ENCODE measurements at regions not wholly inside any gene's neighbourhood (a gene's known extent, or its start where the extent isn't known, plus 50 kb on each side); places are given as distances from the start of the nearest gene placed in this dataset.

DNA sequence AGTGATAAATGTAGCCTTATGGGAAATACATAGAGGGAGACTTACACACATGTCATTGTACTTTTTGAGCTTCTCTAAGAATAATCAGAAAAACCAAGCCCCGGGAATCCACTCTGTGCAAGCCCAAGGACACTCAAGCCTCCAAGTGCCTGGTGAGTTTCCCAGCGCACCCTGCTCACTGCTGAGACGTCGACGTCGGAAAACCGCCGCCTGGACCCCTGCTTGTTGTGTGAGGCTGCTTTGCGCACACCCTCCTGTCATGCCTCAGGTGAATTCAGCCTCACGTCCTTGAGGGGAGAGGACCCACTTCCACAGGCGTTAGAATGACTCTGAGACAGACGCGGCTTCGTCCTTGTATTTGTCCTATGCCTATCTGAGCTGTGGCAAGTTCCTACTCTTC is 368.4 kb upstream of the AKR1E2 start:
- Histone ChIP-seq H3K4me1 (replicated peaks in 1 of 2; ENCODE audit: control insufficient read depth in 2 of 2, insufficient read depth in 2 of 2, low read length in 2 of 2) (no peaks in the 10 kb centered on the region), H3K27me3 (ENCODE audit: control insufficient read depth in 2 of 2, insufficient read depth in 2 of 2, low read length in 2 of 2) (peaks cover 8 to 9% of the 10 kb centered on the region in 2 experiments; a peak in 3 of 5 replicates), H3K4me3 (no peak overlapping the region), H3K79me2 (ENCODE audit: control insufficient read depth, insufficient read depth, low read length) (no peaks in the 10 kb centered on the region), H3K9ac (ENCODE audit: insufficient read depth in 1 of 2, low read depth in 2 of 2, low read length in 2 of 2) (no peak overlapping the region), H3K9me1 (ENCODE audit: control insufficient read depth, insufficient read depth, low read length) (no peaks in the 10 kb centered on the region), H3K27ac (ENCODE audit: extremely low read depth, low read depth, low read length) (no peak overlapping the region), H3K4me2 (ENCODE audit: insufficient read depth, low read length) (no peak overlapping the region), H3K36me3 (ENCODE audit: control insufficient read depth, insufficient read depth, low read length) (no peaks in the 10 kb centered on the region), H3K9me3 (replicated peaks; ENCODE audit: control insufficient read depth, insufficient read depth, low read depth, low read length) (no peaks in the 10 kb centered on the region), H2AFZ (ENCODE audit: low read depth, low read length) (no peak overlapping the region), H4K20me1 (replicated peaks; ENCODE audit: control insufficient read depth, insufficient read depth, low read length) (no peaks in the 10 kb centered on the region; the same call in 1 of the 2 replicates)
- FAIRE-seq = no peak
- CTCF ChIA-PET (ENCODE audit: low intra/inter-chr PET ratio) = no interaction called here
- TF ChIP-seq, protein P1, sequence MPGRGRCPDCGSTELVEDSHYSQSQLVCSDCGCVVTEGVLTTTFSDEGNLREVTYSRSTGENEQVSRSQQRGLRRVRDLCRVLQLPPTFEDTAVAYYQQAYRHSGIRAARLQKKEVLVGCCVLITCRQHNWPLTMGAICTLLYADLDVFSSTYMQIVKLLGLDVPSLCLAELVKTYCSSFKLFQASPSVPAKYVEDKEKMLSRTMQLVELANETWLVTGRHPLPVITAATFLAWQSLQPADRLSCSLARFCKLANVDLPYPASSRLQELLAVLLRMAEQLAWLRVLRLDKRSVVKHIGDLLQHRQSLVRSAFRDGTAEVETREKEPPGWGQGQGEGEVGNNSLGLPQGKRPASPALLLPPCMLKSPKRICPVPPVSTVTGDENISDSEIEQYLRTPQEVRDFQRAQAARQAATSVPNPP (IDR thresholded peaks at IDR 0.05; ENCODE audit: borderline replicate concordance, insufficient read depth, insufficient read length) = no peak
- ATAC-seq = no peak
- no peak for DNase-seq (ENCODE audit: extremely low read depth in 1 of 4, low spot score in 3 of 4)
- POLR2A ChIA-PET = interaction anchor here (1.0 kb wide), 1 partner anchor 25 kb away, joined by 3 read pairs; no protein-coding TSS in a partner anchor
- WGBS (ENCODE audit: insufficient coverage, low coverage, missing lambda C conversion rate) = under 1% methylated on average over 13 of the region's 14 CpGs
- in situ Hi-C loops (cut with MboI) (no loop called here), intact Hi-C loops (cut with micrococcal nuclease) (no loop called here)
- BruUV-seq (replicated peaks) = no TSS peak

- H3K4me1 ChIP-seq (replicated peaks in 1 of 2; ENCODE audit: control insufficient read depth in 2 of 2, insufficient read depth in 2 of 2, low read length in 2 of 2) = no peaks in the 10 kb centered on the region
- POLR2A ChIA-PET = interaction anchor here (1.5 kb wide), 1 partner anchor 20 kb away, joined by 4 read pairs; no protein-coding TSS in a partner anchor
- no peak for ATAC-seq
- no peak overlapping the region for H3K9ac ChIP-seq (ENCODE audit: insufficient read depth in 1 of 2, low read depth in 2 of 2, low read length in 2 of 2)
- no peak overlapping the region for H3K4me3 ChIP-seq
- no peaks in the 10 kb centered on the region for H3K9me1 ChIP-seq (ENCODE audit: control insufficient read depth, insufficient read depth, low read length)
- in situ Hi-C loops (cut with MboI) (no loop called here), intact Hi-C loops (cut with micrococcal nuclease) (no loop called here)
- no peak overlapping the region for H3K27ac ChIP-seq (ENCODE audit: extremely low read depth, low read depth, low read length)
- peaks cover 8 to 11% of the 10 kb centered on the region in 2 experiments; a peak in 3 of 5 replicates for H3K27me3 ChIP-seq (ENCODE audit: control insufficient read depth in 2 of 2, insufficient read depth in 2 of 2, low read length in 2 of 2)
- no peaks in the 10 kb centered on the region for H3K9me3 ChIP-seq (replicated peaks; ENCODE audit: control insufficient read depth, insufficient read depth, low read depth, low read length)
- no peaks in the 10 kb centered on the region; the same call in 1 of the 2 replicates for H4K20me1 ChIP-seq (replicated peaks; ENCODE audit: control insufficient read depth, insufficient read depth, low read length)
- H3K36me3 ChIP-seq (ENCODE audit: control insufficient read depth, insufficient read depth, low read length) = no peaks in the 10 kb centered on the region
- CTCF ChIA-PET (ENCODE audit: low intra/inter-chr PET ratio) = no interaction called here
- FAIRE-seq = no peak
- no peak overlapping the region for H3K4me2 ChIP-seq (ENCODE audit: insufficient read depth, low read length)
- BruUV-seq (replicated peaks) = no TSS peak
- 0% methylated on average over 1 of the region's 1 CpG for WGBS (ENCODE audit: insufficient coverage, low coverage, missing lambda C conversion rate)
- TF ChIP-seq ZNF143 (CRISPR knock-in tag; IDR thresholded peaks at IDR 0.05) (no peak), TAF7 (tag; IDR thresholded peaks at IDR 0.05) (no peak), EGR1 (conservative IDR thresholded peaks at IDR 0.05) (no peak), ZNF592 (IDR thresholded peaks at IDR 0.05) (no peak), MYBL2 (IDR thresholded peaks at IDR 0.05; ENCODE audit: low read depth) (no peak), MYBL2 (CRISPR knock-in tag; IDR thresholded peaks at IDR 0.05; ENCODE audit: borderline replicate concordance) (no peak), KDM4B (IDR thresholded peaks at IDR 0.05; ENCODE audit: borderline replicate concordance in 2 of 2, low read depth in 1 of 2) (no peak), FOXP1 (CRISPR knock-in tag; IDR thresholded peaks at IDR 0.05) (no peak), PTRF (tag; IDR thresholded peaks at IDR 0.05) (no peak)
- no peak overlapping the region for H2AFZ ChIP-seq (ENCODE audit: low read depth, low read length)
- no peaks in the 10 kb centered on the region for H3K79me2 ChIP-seq (ENCODE audit: control insufficient read depth, insufficient read depth, low read length)
- no peak for DNase-seq (ENCODE audit: extremely low read depth in 1 of 4, low spot score in 3 of 4)
Measured at GRCh38 chr10:4456776-4457175, 369.2 kb upstream of the AKR1E2 start.

Data from K562 (cell line).